HEK293 (cell line): ENCODE measurements at regions not wholly inside any gene's neighbourhood (a gene's known extent, or its start where the extent isn't known, plus 50 kb on each side); places are given as distances from the start of the nearest gene placed in this dataset.

Experiments used
- CTCF ChIA-PET: fragments of 350-600 bp; formaldehyde crosslinking; extraction: SDS; loops from one replicate; lab custom pipeline; 2021; ENCODE audit warnings: antibody characterized with exemption; lab: Yijun Ruan, JAX
- POLR2A ChIA-PET: fragments of 300-600 bp; formaldehyde crosslinking; extraction: SDS; loops from one replicate; lab custom pipeline; 2020; ENCODE audit warnings: antibody characterized with exemption, inconsistent platforms; lab: Yijun Ruan, JAX
- H3K27ac ChIP-seq: fragments of 200-500 bp; sonication (Bioruptor generic); 2 replicates; pipeline ENCODE4 v1.5.1; 2014; ENCODE audit warnings: low read depth, low read length, control low read depth, inconsistent platforms; ENCODE audit errors: extremely low read depth
- H3K36me3 ChIP-seq, 2 experiments: fragments of 200-500 bp in 1 of 2; sonication (Bioruptor generic) in 1 of 2; 1 replicate in 1 of 2; 2 replicates in 1 of 2; pipeline ENCODE4 v1.5.1; 2014 to 2017; ENCODE audit warnings: inconsistent platforms in 2 of 2, low read length in 2 of 2; ENCODE audit not compliant: control insufficient read depth in 2 of 2, insufficient read depth in 1 of 2
- H3K4me1 ChIP-seq: fragments of 200-500 bp; sonication (Bioruptor generic); 2 replicates; pipeline ENCODE4 v1.5.1; 2014; ENCODE audit warnings: mild to moderate bottlenecking, low read length, inconsistent platforms; ENCODE audit not compliant: control insufficient read depth, insufficient read depth
- H3K4me3 ChIP-seq: 2 replicates; pipeline ENCODE4 v1.5.1; 2011; ENCODE audit warnings: low read depth, mild to moderate bottlenecking, control low read depth, low read length, moderate library complexity
- H3K9me3 ChIP-seq: fragments of 200-500 bp; sonication (Bioruptor generic); 2 replicates; pipeline ENCODE4 v1.5.1; 2014; ENCODE audit warnings: low read depth, low read length, inconsistent platforms; ENCODE audit not compliant: control insufficient read depth, insufficient read depth
- ELK4 ChIP-seq: IDR thresholded peaks from 2 replicates; pipeline ENCODE4 v1.6.1; 2011; ENCODE audit warnings: mild to moderate bottlenecking, low read depth, low read length, borderline replicate concordance
- KLF9 ChIP-seq: fragments of 450-650 bp; formaldehyde crosslinking; IDR thresholded peaks from 2 replicates; pipeline ENCODE4 v1.5.1; 2016; ENCODE audit warnings: missing biosample characterization, missing genetic modification characterization, low read depth
- PATZ1 ChIP-seq: fragments of 450-650 bp; formaldehyde crosslinking; IDR thresholded peaks from 2 replicates; pipeline ENCODE4 v1.5.1; 2016; ENCODE audit warnings: missing biosample characterization, missing genetic modification characterization
- PRDM10 ChIP-seq: fragments of 450-650 bp; formaldehyde crosslinking; IDR thresholded peaks from 2 replicates; pipeline ENCODE4 v1.5.1; 2016; ENCODE audit warnings: missing biosample characterization, missing genetic modification characterization
- PRDM4 ChIP-seq: fragments of 450-650 bp; formaldehyde crosslinking; IDR thresholded peaks from 2 replicates; pipeline ENCODE4 v1.5.1; 2017; ENCODE audit warnings: missing biosample characterization, missing genetic modification characterization
- RBAK ChIP-seq: fragments of 450-650 bp; formaldehyde crosslinking; IDR thresholded peaks from 2 replicates; pipeline ENCODE4 v1.5.1; 2016; ENCODE audit warnings: missing biosample characterization, missing genetic modification characterization
- ZBTB48 ChIP-seq: fragments of 450-650 bp; formaldehyde crosslinking; IDR thresholded peaks from 2 replicates; pipeline ENCODE4 v1.5.1; 2016; ENCODE audit warnings: missing biosample characterization, missing genetic modification characterization
- ZNF112 ChIP-seq: fragments of 450-650 bp; formaldehyde crosslinking; IDR thresholded peaks from 2 replicates; pipeline ENCODE4 v1.5.0; 2017; ENCODE audit warnings: missing biosample characterization, missing genetic modification characterization
- ZNF114 ChIP-seq: fragments of 450-650 bp; formaldehyde crosslinking; IDR thresholded peaks from 2 replicates; pipeline ENCODE4 v1.5.0; 2017; ENCODE audit warnings: missing biosample characterization, missing genetic modification characterization
- ZNF121 ChIP-seq: fragments of 450-650 bp; formaldehyde crosslinking; IDR thresholded peaks from 2 replicates; pipeline ENCODE4 v1.5.1; 2016; ENCODE audit warnings: missing biosample characterization, missing genetic modification characterization
- ZNF18 ChIP-seq: fragments of 450-650 bp; formaldehyde crosslinking; IDR thresholded peaks from 2 replicates; pipeline ENCODE4 v1.5.1; 2016; ENCODE audit warnings: missing biosample characterization, missing genetic modification characterization
- ZNF223 ChIP-seq: fragments of 450-650 bp; formaldehyde crosslinking; IDR thresholded peaks from 2 replicates; pipeline ENCODE4 v1.5.1; 2016; ENCODE audit warnings: missing biosample characterization, missing genetic modification characterization
- ZNF292 ChIP-seq: fragments of 450-650 bp; formaldehyde crosslinking; IDR thresholded peaks from 2 replicates; pipeline ENCODE4 v1.5.1; 2016; ENCODE audit warnings: low read depth, missing biosample characterization, missing genetic modification characterization, borderline replicate concordance
- ZNF423 ChIP-seq: fragments of 450-650 bp; formaldehyde crosslinking; IDR thresholded peaks from 2 replicates; pipeline ENCODE4 v1.5.1; 2016; ENCODE audit warnings: missing biosample characterization, missing genetic modification characterization
- ZNF560 ChIP-seq: fragments of 450-650 bp; formaldehyde crosslinking; IDR thresholded peaks from 2 replicates; pipeline ENCODE4 v1.5.1; 2017; ENCODE audit warnings: missing biosample characterization, missing genetic modification characterization, borderline replicate concordance
- ZNF645 ChIP-seq: fragments of 450-650 bp; formaldehyde crosslinking; IDR thresholded peaks from 2 replicates; pipeline ENCODE4; 2016; ENCODE audit warnings: missing biosample characterization, missing genetic modification characterization

- TF ChIP-seq PATZ1 (tag by site-specific recombination): no peak
Measured at GRCh38 chrX:8233091-8233490, 62.0 kb upstream of the VCX2 start (continued).

- Histone ChIP-seq H3K4me1 (no peaks in the 10 kb centered on the region), H3K27ac (no peak overlapping the region), H3K4me3 (no peak overlapping the region), H3K36me3 (no peaks in the 10 kb centered on the region), H3K9me3 (no peaks in the 10 kb centered on the region)
- CTCF ChIA-PET: interaction anchor here (0.5 kb wide), 1 partner anchor 125 kb away, joined by 6 read pairs; no protein-coding TSS in a partner anchor
- POLR2A ChIA-PET: no interaction called here
- TF ChIP-seq ZNF112 (tag by site-specific recombination) (no peak), ZBTB48 (no peak), ZNF423 (tag by site-specific recombination) (no peak), KLF9 (tag by site-specific recombination) (no peak), RBAK (tag by site-specific recombination) (no peak), ZNF645 (no peak)
Measured at GRCh38 chrX:8235026-8235425, 64.0 kb upstream of the VCX2 start.

- no peak overlapping the region for H3K4me3 ChIP-seq
- no peaks in the 10 kb centered on the region for H3K4me1 ChIP-seq
- POLR2A ChIA-PET: no interaction called here
- CTCF ChIA-PET: interaction anchor here (0.6 kb wide), 1 partner anchor 92 kb away, joined by 3 read pairs; no protein-coding TSS in a partner anchor
- no peak for TF ChIP-seq PRDM4
- TF ChIP-seq ZNF121 (tag by site-specific recombination): no peak
- TF ChIP-seq ZNF560 (tag by site-specific recombination): no peak
- TF ChIP-seq ZNF18 (tag by site-specific recombination): no peak
- no peak for TF ChIP-seq ZNF114 (tag by site-specific recombination)
- TF ChIP-seq, all 188 proteins: peak for 0
- H3K27ac ChIP-seq: no peak overlapping the region
- H3K36me3 ChIP-seq: no peaks in the 10 kb centered on the region
- no peaks in the 10 kb centered on the region for H3K9me3 ChIP-seq
Measured at GRCh38 chrX:8237718-8238117, 66.7 kb upstream of the VCX2 start.

GRCh38 chrX:8242431-8243020 is 71.5 kb upstream of the VCX2 start:
- Histone ChIP-seq H3K27ac (no peak overlapping the region), H3K9me3 (no peaks in the 10 kb centered on the region), H3K4me3 (no peak overlapping the region), H3K4me1 (no peaks in the 10 kb centered on the region), H3K36me3 (no peaks in the 10 kb centered on the region)
- ChIA-PET POLR2A (no interaction called here), CTCF (no interaction called here)
- TF ChIP-seq ZNF223 (tag by site-specific recombination) (no peak), ELK4 (no peak), PRDM10 (tag by site-specific recombination) (no peak), ZNF292 (tag by site-specific recombination) (no peak)
